Hepatocyte (in vitro differentiated cells): ENCODE measurements at regions not wholly inside any gene's neighbourhood (a gene's known extent, or its start where the extent isn't known, plus 50 kb on each side); places are given as distances from the start of the nearest gene placed in this dataset.

Source experiments
- CTCF ChIP-seq: fragments of 200-600 bp; sonication (generic); IDR thresholded peaks from 2 replicates; pipeline ENCODE4 v1.5.1; 2016; ENCODE audit warnings: antibody characterized with exemption, mild to moderate bottlenecking; ENCODE audit not compliant: poor library complexity
- EZH2 ChIP-seq: fragments of 200-600 bp; sonication (generic); IDR thresholded peaks from 2 replicates; pipeline ENCODE4 v1.6.1; 2016; ENCODE audit warnings: antibody characterized with exemption, mild to moderate bottlenecking, borderline replicate concordance

GRCh38 chr12:127883013-127883412 lies 384.0 kb upstream of the TMEM132C start:
- TF ChIP-seq CTCF (no peak), EZH2 (no peak)
